Right lobe of liver (tissue), 4 donors: ENCODE measurements at regions not wholly inside any gene's neighbourhood (a gene's known extent, or its start where the extent isn't known, plus 50 kb on each side); places are given as distances from the start of the nearest gene placed in this dataset.

Experiments used
- POLR2A ChIP-seq: fragments of 450-650 bp; IDR thresholded peaks from one replicate; pipeline ENCODE4 v1.6.1; 2017; ENCODE audit warnings: antibody characterized with exemption, mild to moderate bottlenecking
- TF ChIP-seq, protein P1 (sequence below), 4 donors: fragments of 200-600 bp in 3 of 4; fragments of 450-650 bp in 1 of 4; IDR thresholded peaks; one replicate each; pipeline versions ENCODE4 v1.5.1 to v1.8.0; 2016 to 2022; ENCODE audit warnings: antibody characterized with exemption in 4 of 4, mild to moderate bottlenecking in 2 of 4
- donor health status: DM: no; HTN: no; CAD: no.
- donor health status: DM: no; HTN: no; CAD: no.
- donor health status: DM: no; HTN: yes; CAD: no.

DNA sequence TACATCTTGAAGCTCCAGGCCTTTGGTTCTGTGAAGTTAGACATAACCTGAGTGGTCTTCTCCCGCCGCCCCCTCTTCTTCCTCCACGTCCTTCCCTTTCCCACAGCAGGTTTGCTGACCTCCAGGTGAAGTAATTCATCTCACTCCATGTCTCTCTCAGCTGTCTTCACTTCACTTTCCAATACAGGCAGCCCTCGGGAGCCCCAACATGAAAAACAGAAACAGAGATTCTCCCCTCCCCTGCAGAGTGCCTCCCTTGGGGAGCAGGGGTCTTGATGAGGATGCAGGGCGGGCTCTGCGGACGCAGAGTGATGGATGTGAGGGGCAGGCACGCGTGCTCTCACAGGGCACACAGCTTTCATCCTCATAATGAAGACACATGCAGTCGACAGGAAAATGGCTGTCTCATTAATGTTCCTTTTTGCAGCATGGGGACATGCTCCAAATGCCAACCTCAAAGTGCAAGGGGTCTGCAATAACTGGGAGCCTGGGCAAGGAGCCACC lies 95.6 kb downstream of the GPAM start:
- TF ChIP-seq, protein P1, sequence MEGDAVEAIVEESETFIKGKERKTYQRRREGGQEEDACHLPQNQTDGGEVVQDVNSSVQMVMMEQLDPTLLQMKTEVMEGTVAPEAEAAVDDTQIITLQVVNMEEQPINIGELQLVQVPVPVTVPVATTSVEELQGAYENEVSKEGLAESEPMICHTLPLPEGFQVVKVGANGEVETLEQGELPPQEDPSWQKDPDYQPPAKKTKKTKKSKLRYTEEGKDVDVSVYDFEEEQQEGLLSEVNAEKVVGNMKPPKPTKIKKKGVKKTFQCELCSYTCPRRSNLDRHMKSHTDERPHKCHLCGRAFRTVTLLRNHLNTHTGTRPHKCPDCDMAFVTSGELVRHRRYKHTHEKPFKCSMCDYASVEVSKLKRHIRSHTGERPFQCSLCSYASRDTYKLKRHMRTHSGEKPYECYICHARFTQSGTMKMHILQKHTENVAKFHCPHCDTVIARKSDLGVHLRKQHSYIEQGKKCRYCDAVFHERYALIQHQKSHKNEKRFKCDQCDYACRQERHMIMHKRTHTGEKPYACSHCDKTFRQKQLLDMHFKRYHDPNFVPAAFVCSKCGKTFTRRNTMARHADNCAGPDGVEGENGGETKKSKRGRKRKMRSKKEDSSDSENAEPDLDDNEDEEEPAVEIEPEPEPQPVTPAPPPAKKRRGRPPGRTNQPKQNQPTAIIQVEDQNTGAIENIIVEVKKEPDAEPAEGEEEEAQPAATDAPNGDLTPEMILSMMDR (IDR thresholded peaks at IDR 0.05): no peak
- no peak for TF ChIP-seq POLR2A
